Parathyroid adenoma (tissue), 2 donors: ENCODE measurements at regions not wholly inside any gene's neighbourhood (a gene's known extent, or its start where the extent isn't known, plus 50 kb on each side); places are given as distances from the start of the nearest gene placed in this dataset.

Experiments
- H2AFZ ChIP-seq: fragments of 300-600 bp; sonication (generic); one replicate; pipeline ENCODE4 v1.7.0; 2017; ENCODE audit warnings: antibody characterized with exemption, mild to moderate bottlenecking
- H3K27ac ChIP-seq: fragments of 300-600 bp; sonication (generic); one replicate; pipeline ENCODE4 v1.7.0; 2017
- H3K27me3 ChIP-seq: fragments of 300-600 bp; sonication (generic); one replicate; pipeline ENCODE4 v1.7.0; 2017; ENCODE audit warnings: low read length; ENCODE audit not compliant: control insufficient read depth, insufficient read depth
- H3K36me3 ChIP-seq: fragments of 300-600 bp; sonication (generic); one replicate; pipeline ENCODE4 v1.7.0; 2017; ENCODE audit warnings: low read length; ENCODE audit not compliant: control insufficient read depth, insufficient read depth
- H3K4me1 ChIP-seq: fragments of 300-600 bp; sonication (generic); one replicate; pipeline ENCODE4 v1.7.0; 2017; ENCODE audit warnings: control low read depth
- H3K4me2 ChIP-seq: fragments of 300-600 bp; sonication (generic); one replicate; pipeline ENCODE4 v1.7.0; 2017; ENCODE audit warnings: low read length
- H3K4me3 ChIP-seq: fragments of 300-600 bp; sonication (generic); one replicate; pipeline ENCODE4 v1.7.0; 2017; ENCODE audit warnings: low read depth, low read length
- H3K79me2 ChIP-seq: fragments of 300-600 bp; sonication (generic); one replicate; pipeline ENCODE4 v1.7.0; 2017; ENCODE audit warnings: control low read depth
- H3K9ac ChIP-seq: fragments of 300-600 bp; sonication (generic); one replicate; pipeline ENCODE4 v1.7.0; 2017; ENCODE audit warnings: mild to moderate bottlenecking
- H3K9me3 ChIP-seq: fragments of 300-600 bp; sonication (generic); one replicate; pipeline ENCODE4 v1.7.0; 2017; ENCODE audit warnings: low read length; ENCODE audit not compliant: control insufficient read depth
- TF ChIP-seq, protein P1 (sequence below): fragments of 300-600 bp; sonication (generic); IDR thresholded peaks from one replicate; pipeline ENCODE4 v1.7.0; 2017; ENCODE audit warnings: antibody characterized with exemption, mild to moderate bottlenecking
- donor health status: primary hyperparathyroidism.

DNA sequence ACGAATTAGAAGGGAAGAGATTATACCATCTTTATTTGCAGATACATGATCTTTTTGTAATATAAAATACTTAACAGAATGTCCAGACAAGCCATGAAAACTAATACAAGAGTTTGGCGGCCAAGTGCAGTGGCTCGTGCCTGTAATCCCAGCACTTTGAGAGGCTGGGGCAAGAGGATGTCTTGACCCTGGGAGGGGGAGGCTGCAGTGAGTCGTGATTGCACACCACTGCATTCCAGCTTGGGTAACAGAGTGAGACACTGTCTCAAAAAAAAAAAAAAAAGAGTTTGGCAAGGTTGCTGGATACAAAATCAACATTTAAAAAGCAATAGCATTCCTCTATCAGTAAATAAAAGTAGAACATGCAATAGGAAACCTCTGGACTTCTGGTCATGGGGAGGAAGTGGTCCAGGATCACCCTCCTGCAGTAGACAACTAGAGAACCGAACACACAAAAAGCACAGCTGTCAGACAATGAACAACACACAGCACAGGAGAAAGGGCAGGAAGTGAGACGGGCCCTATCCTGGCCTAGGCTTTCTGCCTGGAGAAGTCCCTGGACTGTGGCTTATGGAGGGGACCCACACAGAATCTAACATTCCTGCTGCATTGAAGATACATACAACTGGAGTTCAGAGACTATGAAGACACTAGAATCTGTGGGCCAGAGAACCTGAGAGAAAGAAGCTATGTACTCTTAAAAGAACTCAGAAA, 118.9 kb upstream of the ARL4C start:
- no peak overlapping the region for H2AFZ ChIP-seq
- no peaks in the 10 kb centered on the region for H3K9me3 ChIP-seq
- H3K27ac ChIP-seq: no peak overlapping the region
- no peaks in the 10 kb centered on the region for H3K27me3 ChIP-seq
- TF ChIP-seq, protein P1, sequence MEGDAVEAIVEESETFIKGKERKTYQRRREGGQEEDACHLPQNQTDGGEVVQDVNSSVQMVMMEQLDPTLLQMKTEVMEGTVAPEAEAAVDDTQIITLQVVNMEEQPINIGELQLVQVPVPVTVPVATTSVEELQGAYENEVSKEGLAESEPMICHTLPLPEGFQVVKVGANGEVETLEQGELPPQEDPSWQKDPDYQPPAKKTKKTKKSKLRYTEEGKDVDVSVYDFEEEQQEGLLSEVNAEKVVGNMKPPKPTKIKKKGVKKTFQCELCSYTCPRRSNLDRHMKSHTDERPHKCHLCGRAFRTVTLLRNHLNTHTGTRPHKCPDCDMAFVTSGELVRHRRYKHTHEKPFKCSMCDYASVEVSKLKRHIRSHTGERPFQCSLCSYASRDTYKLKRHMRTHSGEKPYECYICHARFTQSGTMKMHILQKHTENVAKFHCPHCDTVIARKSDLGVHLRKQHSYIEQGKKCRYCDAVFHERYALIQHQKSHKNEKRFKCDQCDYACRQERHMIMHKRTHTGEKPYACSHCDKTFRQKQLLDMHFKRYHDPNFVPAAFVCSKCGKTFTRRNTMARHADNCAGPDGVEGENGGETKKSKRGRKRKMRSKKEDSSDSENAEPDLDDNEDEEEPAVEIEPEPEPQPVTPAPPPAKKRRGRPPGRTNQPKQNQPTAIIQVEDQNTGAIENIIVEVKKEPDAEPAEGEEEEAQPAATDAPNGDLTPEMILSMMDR: no peak
- H3K4me2 ChIP-seq: no peak overlapping the region
- H3K4me1 ChIP-seq: no peaks in the 10 kb centered on the region
- H3K4me3 ChIP-seq: no peak overlapping the region
- H3K9ac ChIP-seq: no peak overlapping the region
- no peaks in the 10 kb centered on the region for H3K79me2 ChIP-seq
- no peaks in the 10 kb centered on the region for H3K36me3 ChIP-seq

GRCh38 chr2:234611209-234611608, 114.3 kb upstream of the ARL4C start:
- TF ChIP-seq, protein P1: no peak

GRCh38 chr2:234608946-234609345, 112.1 kb upstream of the ARL4C start:
- TF ChIP-seq, protein P1: no peak
- H3K27me3 ChIP-seq: no peaks in the 10 kb centered on the region
- no peak overlapping the region for H3K27ac ChIP-seq
- H3K4me2 ChIP-seq: no peak overlapping the region
- no peak overlapping the region for H2AFZ ChIP-seq
- no peak overlapping the region for H3K9ac ChIP-seq
- no peaks in the 10 kb centered on the region for H3K79me2 ChIP-seq
- no peaks in the 10 kb centered on the region for H3K36me3 ChIP-seq
- H3K9me3 ChIP-seq: no peaks in the 10 kb centered on the region
- no peak overlapping the region for H3K4me3 ChIP-seq
- H3K4me1 ChIP-seq: no peaks in the 10 kb centered on the region

More at GRCh38 chr2:234611209-234611608, 114.3 kb upstream of the ARL4C start:
- Histone ChIP-seq H3K27me3 (no peaks in the 10 kb centered on the region), H3K79me2 (no peaks in the 10 kb centered on the region), H3K27ac (no peak overlapping the region), H2AFZ (no peak overlapping the region), H3K9me3 (no peaks in the 10 kb centered on the region), H3K36me3 (no peaks in the 10 kb centered on the region), H3K4me2 (no peak overlapping the region), H3K4me3 (no peak overlapping the region), H3K4me1 (no peaks in the 10 kb centered on the region), H3K9ac (no peak overlapping the region)

DNA sequence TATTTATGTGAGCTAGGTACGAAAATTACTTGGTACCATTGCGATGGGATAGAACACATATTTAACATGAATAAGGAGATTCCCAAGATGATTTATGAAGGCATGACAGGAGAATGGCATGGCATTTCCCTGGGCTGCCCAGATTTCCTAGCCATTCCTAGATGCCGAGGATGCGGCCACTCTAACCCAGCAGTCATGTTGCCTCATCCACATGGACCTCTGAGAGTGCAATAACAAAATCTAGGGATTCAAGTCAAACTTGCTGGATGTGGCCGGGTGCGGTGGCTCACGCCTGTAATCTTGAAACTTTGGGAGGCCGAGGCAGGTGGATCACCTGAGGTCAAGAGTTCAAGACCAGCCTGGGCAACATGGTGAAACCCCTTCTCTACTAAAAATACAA, 110.8 kb upstream of the ARL4C start:
- H3K79me2 ChIP-seq: no peaks in the 10 kb centered on the region
- H3K4me2 ChIP-seq: no peak overlapping the region
- H3K27ac ChIP-seq: no peak overlapping the region
- H3K9me3 ChIP-seq: no peaks in the 10 kb centered on the region
- no peak overlapping the region for H3K9ac ChIP-seq
- no peak overlapping the region for H2AFZ ChIP-seq
- no peaks in the 10 kb centered on the region for H3K36me3 ChIP-seq
- H3K4me3 ChIP-seq: no peak overlapping the region
- no peaks in the 10 kb centered on the region for H3K27me3 ChIP-seq
- TF ChIP-seq, protein P1: no peak
- H3K4me1 ChIP-seq: no peaks in the 10 kb centered on the region

DNA sequence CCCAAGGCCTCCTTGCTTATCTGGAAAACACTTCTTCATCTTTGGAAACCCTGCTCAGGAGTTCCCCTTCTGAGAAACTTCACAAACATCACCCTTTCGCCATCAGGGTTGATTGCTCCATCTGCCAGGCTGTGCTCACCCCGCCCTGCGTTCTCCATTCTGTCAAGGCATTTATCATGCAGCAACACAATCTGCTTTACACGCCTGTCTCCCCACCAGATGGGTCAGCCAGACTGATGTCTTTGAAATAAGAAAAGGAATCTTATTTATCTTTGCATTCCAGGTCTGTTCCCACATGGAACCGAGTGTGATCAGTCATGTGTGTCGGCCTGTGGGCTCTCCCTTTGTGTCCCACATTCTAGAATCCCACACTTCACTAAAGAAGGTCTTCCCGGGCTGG, 110.0 kb upstream of the ARL4C start:
- Histone ChIP-seq H2AFZ (no peak overlapping the region), H3K4me3 (no peak overlapping the region), H3K36me3 (no peaks in the 10 kb centered on the region), H3K9ac (no peak overlapping the region), H3K27me3 (no peaks in the 10 kb centered on the region), H3K27ac (no peak overlapping the region), H3K79me2 (no peaks in the 10 kb centered on the region), H3K9me3 (no peaks in the 10 kb centered on the region), H3K4me2 (no peak overlapping the region), H3K4me1 (no peaks in the 10 kb centered on the region)
- TF ChIP-seq, protein P1: no peak
